ENCODE measurements at regions not wholly inside any gene's neighbourhood (a gene's known extent, or its start where the extent isn't known, plus 50 kb on each side); places are given as distances from the start of the nearest gene placed in this dataset.

GRCh38 chr13:52936806-52937205 is 88.4 kb upstream of the PCDH8 start (continued):
- no peak for TF ChIP-seq REST (IDR thresholded peaks at IDR 0.05; ENCODE audit: low read depth, low read length)

- no peaks in the 10 kb centered on the region for H3K9me3 ChIP-seq
- no peaks in the 10 kb centered on the region for H3K79me2 ChIP-seq (ENCODE audit: insufficient read depth)
- H3K27me3 ChIP-seq (ENCODE audit: insufficient read depth), result no peaks in the 10 kb centered on the region
- no peaks in the 10 kb centered on the region for H3K4me1 ChIP-seq (ENCODE audit: control insufficient read depth in 1 of 2, insufficient read depth in 2 of 2, low read depth in 1 of 2, low read length in 1 of 2)
- H3K27ac ChIP-seq (ENCODE audit: low read depth in 2 of 2, low read length in 1 of 2), result no peak overlapping the region
- ChIA-PET CTCF (interaction anchor here (1.0 kb wide), 1 partner anchor 34 kb away, joined by 3 read pairs; no protein-coding TSS in a partner anchor), POLR2A (no interaction called here)
- no peak overlapping the region for H3K4me2 ChIP-seq
- DNase-seq, result no peak
- TF ChIP-seq REST (IDR thresholded peaks at IDR 0.05; ENCODE audit: low read depth, low read length) (no peak), FOXJ3 (CRISPR knock-in tag; IDR thresholded peaks at IDR 0.05) (no peak), IRF3 (IDR thresholded peaks at IDR 0.05; ENCODE audit: low read depth, low read length) (no peak), PBX3 (IDR thresholded peaks at IDR 0.05) (no peak), TCF12 (IDR thresholded peaks at IDR 0.05) (no peak)
- no peaks in the 10 kb centered on the region for H4K20me1 ChIP-seq (ENCODE audit: insufficient read depth)
- H3K9me2 ChIP-seq, result no peaks in the 10 kb centered on the region
- no peak overlapping the region for H2AFZ ChIP-seq (ENCODE audit: low read depth)
- H3K36me3 ChIP-seq (replicated peaks in 1 of 2; ENCODE audit: control insufficient read depth in 1 of 2, insufficient read depth in 2 of 2, low read length in 1 of 2), result no peaks in the 10 kb centered on the region
- H3K9ac ChIP-seq, result no peak overlapping the region
- WGBS (ENCODE audit: low lambda C conversion rate), result 35% methylated on average over 6 of the region's 7 CpGs
- H3K4me3 ChIP-seq (ENCODE audit: low read depth in 2 of 2, low read length in 1 of 2), result no peak overlapping the region
- H3F3A ChIP-seq (replicated peaks; ENCODE audit: insufficient read depth), result no peaks in the 10 kb centered on the region
These were observed 85.8 kb upstream of the PCDH8 start for GRCh38 chr13:52934258-52934657.
